GM23338 (cell line): ENCODE measurements at regions not wholly inside any gene's neighbourhood (a gene's known extent, or its start where the extent isn't known, plus 50 kb on each side); places are given as distances from the start of the nearest gene placed in this dataset.

ENCODE experiments used
- ATAC-seq: fragments of 200-7000 bp; cut with Tn5 transposase; 3 replicates; pipeline ENCODE4 v1.9.1; 2020
- DNase-seq: peaks from one replicate; pipeline ENCODE4 v3.0.0-alpha.2; 2015; ENCODE audit warnings: low spot score
- H2AFZ ChIP-seq: fragments of 200-600 bp; sonication (generic); 2 replicates; pipeline ENCODE4 v1.8.0; 2016; ENCODE audit warnings: antibody characterized with exemption, mild to moderate bottlenecking, moderate library complexity
- H3F3A ChIP-seq: fragments of 200-600 bp; sonication (generic); replicated peaks from 2 replicates; pipeline ENCODE4 v1.8.0; 2017; ENCODE audit warnings: antibody characterized with exemption, mixed run types, low read depth
- H3K27ac ChIP-seq: fragments of 200-600 bp; sonication (generic); 2 replicates; pipeline ENCODE4 v1.6.1; 2016; ENCODE audit warnings: low read depth
- H3K27me3 ChIP-seq: fragments of 200-600 bp; sonication (generic); 2 replicates; pipeline ENCODE4 v1.8.0; 2016; ENCODE audit warnings: mild to moderate bottlenecking, mixed run types, moderate library complexity; ENCODE audit not compliant: insufficient read depth
- H3K36me3 ChIP-seq: fragments of 200-600 bp; sonication (generic); 2 replicates; pipeline ENCODE4 v1.8.0; 2016; ENCODE audit warnings: mild to moderate bottlenecking; ENCODE audit not compliant: insufficient read depth
- H3K4me1 ChIP-seq: fragments of 200-600 bp; sonication (generic); 2 replicates; pipeline ENCODE4 v1.8.0; 2016; ENCODE audit warnings: mild to moderate bottlenecking, moderate library complexity; ENCODE audit not compliant: insufficient read depth
- H3K4me2 ChIP-seq: fragments of 200-600 bp; sonication (generic); 2 replicates; pipeline ENCODE4 v1.7.1; 2017; ENCODE audit warnings: mixed run types
- H3K4me3 ChIP-seq: fragments of 200-600 bp; sonication (generic); 2 replicates; pipeline ENCODE4 v1.6.1; 2016; ENCODE audit warnings: mixed run types
- H3K79me2 ChIP-seq: fragments of 200-600 bp; sonication (generic); replicated peaks from 2 replicates; pipeline ENCODE4 v1.8.0; 2017; ENCODE audit warnings: mild to moderate bottlenecking; ENCODE audit not compliant: insufficient read depth
- H3K9me2 ChIP-seq: fragments of 200-600 bp; sonication (generic); 2 replicates; pipeline ENCODE4 v1.8.0; 2017; ENCODE audit not compliant: insufficient read depth
- H4K20me1 ChIP-seq: fragments of 200-600 bp; sonication (generic); replicated peaks from 2 replicates; pipeline ENCODE4 v1.8.0; 2017; ENCODE audit warnings: mild to moderate bottlenecking; ENCODE audit not compliant: insufficient read depth
- H3K27ac Mint-ChIP-seq: 2 replicates; pipeline ENCODE4 v1.8.0; 2020; ENCODE audit warnings: inconsistent platforms, mild to moderate bottlenecking, moderate library complexity, mixed read lengths
- H3K27me3 Mint-ChIP-seq: 3 replicates; pipeline ENCODE4 v1.8.0; 2022; ENCODE audit warnings: low read depth, mild to moderate bottlenecking, moderate library complexity, mixed read lengths, inconsistent platforms; ENCODE audit not compliant: insufficient read depth, poor library complexity
- H3K36me3 Mint-ChIP-seq: 3 replicates; pipeline ENCODE4 v1.8.0; 2021; ENCODE audit warnings: low read depth, mild to moderate bottlenecking, inconsistent platforms, moderate library complexity, mixed read lengths
- H3K4me1 Mint-ChIP-seq: 3 replicates; pipeline ENCODE4 v1.8.0; 2020; ENCODE audit warnings: mild to moderate bottlenecking, inconsistent platforms, mixed read lengths
- H3K4me3 Mint-ChIP-seq: 3 replicates; pipeline ENCODE4 v1.8.0; 2021; ENCODE audit warnings: moderate library complexity, mild to moderate bottlenecking, inconsistent platforms, mixed read lengths
- H3K9me3 Mint-ChIP-seq: 3 replicates; pipeline ENCODE4 v1.8.0; 2020; ENCODE audit warnings: moderate library complexity, mild to moderate bottlenecking, inconsistent platforms, mixed read lengths
- CREB1 ChIP-seq: fragments of 250-450 bp; sonication (Bioruptor Pico); IDR thresholded peaks from 2 replicates; pipeline ENCODE4 v1.5.0; 2020; ENCODE audit warnings: low read depth, mild to moderate bottlenecking, moderate library complexity
- CTCF ChIP-seq, 2 experiments: fragments of 200-600 bp in 1 of 2; sonication (generic) in 1 of 2; conservative IDR thresholded peaks; 2 replicates each; pipeline versions ENCODE4 v1.5.1 to v1.6.1; 2016 to 2017; ENCODE audit warnings: antibody characterized with exemption in 2 of 2, low read depth in 2 of 2, mild to moderate bottlenecking in 2 of 2, moderate library complexity in 1 of 2
- EZH2 ChIP-seq: fragments of 200-600 bp; sonication (generic); IDR thresholded peaks from one replicate; pipeline ENCODE4 v1.8.0; 2017; ENCODE audit warnings: antibody characterized with exemption, mild to moderate bottlenecking, low read depth; ENCODE audit not compliant: unreplicated experiment
- EZH2phosphoT487 ChIP-seq: fragments of 200-600 bp; sonication (generic); IDR thresholded peaks from one replicate; pipeline ENCODE4 v1.8.1; 2018; ENCODE audit warnings: antibody characterized with exemption; ENCODE audit not compliant: unreplicated experiment
- JUNB ChIP-seq: IDR thresholded peaks from one replicate; pipeline ENCODE4 v1.6.1; 2016; ENCODE audit warnings: antibody characterized with exemption; ENCODE audit not compliant: unreplicated experiment
- NANOG ChIP-seq: IDR thresholded peaks from 2 replicates; pipeline ENCODE4 v1.6.1; 2016; ENCODE audit warnings: antibody characterized with exemption, borderline replicate concordance
- POLR2AphosphoS5 ChIP-seq: IDR thresholded peaks from 2 replicates; pipeline ENCODE4 v1.6.1; 2016; ENCODE audit warnings: antibody characterized with exemption, low read depth
- REST ChIP-seq: IDR thresholded peaks from one replicate; pipeline ENCODE4 v1.6.1; 2018; ENCODE audit warnings: antibody characterized with exemption; ENCODE audit not compliant: unreplicated experiment
- STAT1 ChIP-seq: IDR thresholded peaks from one replicate; pipeline ENCODE4 v1.6.1; 2016; ENCODE audit warnings: antibody characterized with exemption; ENCODE audit not compliant: unreplicated experiment
- ZNF114 ChIP-seq: fragments of 250-450 bp; sonication (Bioruptor Pico); IDR thresholded peaks from 2 replicates; pipeline ENCODE4 v1.5.0; 2020; ENCODE audit warnings: mild to moderate bottlenecking, moderate library complexity
- ZNF331 ChIP-seq: fragments of 250-450 bp; sonication (Bioruptor Pico); IDR thresholded peaks from 2 replicates; pipeline ENCODE4 v1.5.0; 2020; ENCODE audit warnings: low read depth, mild to moderate bottlenecking, moderate library complexity
- TF ChIP-seq, protein P1 (sequence below): IDR thresholded peaks from 2 replicates; pipeline ENCODE4 v1.6.1; 2016; ENCODE audit warnings: antibody characterized with exemption
- TF ChIP-seq, protein P2 (sequence below): fragments of 250-450 bp; sonication (Bioruptor Pico); IDR thresholded peaks from 2 replicates; pipeline ENCODE4 v1.5.0; 2020; ENCODE audit warnings: mild to moderate bottlenecking, moderate library complexity

- Histone ChIP-seq H2AFZ (no peak overlapping the region), H3K79me2 (no peaks in the 10 kb centered on the region), H3K27ac (no peak overlapping the region), H3K36me3 (no peaks in the 10 kb centered on the region), H3F3A (no peaks in the 10 kb centered on the region), H3K9me2 (no peaks in the 10 kb centered on the region), H3K27me3 (no peaks in the 10 kb centered on the region), H3K4me2 (no peak overlapping the region), H3K4me1 (0 out of 2 replicates have a peak, but pooled peaks cover 1% of the 10 kb centered on the region), H4K20me1 (no peaks in the 10 kb centered on the region), H3K4me3 (no peak overlapping the region)
- H3K36me3 Mint-ChIP-seq: no peaks in the 10 kb centered on the region
- H3K4me3 Mint-ChIP-seq: no peak overlapping the region
- TF ChIP-seq EZH2 (no peak), POLR2AphosphoS5 (no peak), NANOG (no peak), EZH2phosphoT487 (no peak), STAT1 (no peak), CREB1 (CRISPR knock-in tag) (no peak), ZNF331 (CRISPR knock-in tag) (no peak), JUNB (no peak), REST (no peak), CTCF (conservative IDR thresholded peaks at IDR 0.05; ENCODE audit: low read depth in 2 of 2) (no peak), ZNF114 (CRISPR knock-in tag) (no peak)
- TF ChIP-seq, protein P1, sequence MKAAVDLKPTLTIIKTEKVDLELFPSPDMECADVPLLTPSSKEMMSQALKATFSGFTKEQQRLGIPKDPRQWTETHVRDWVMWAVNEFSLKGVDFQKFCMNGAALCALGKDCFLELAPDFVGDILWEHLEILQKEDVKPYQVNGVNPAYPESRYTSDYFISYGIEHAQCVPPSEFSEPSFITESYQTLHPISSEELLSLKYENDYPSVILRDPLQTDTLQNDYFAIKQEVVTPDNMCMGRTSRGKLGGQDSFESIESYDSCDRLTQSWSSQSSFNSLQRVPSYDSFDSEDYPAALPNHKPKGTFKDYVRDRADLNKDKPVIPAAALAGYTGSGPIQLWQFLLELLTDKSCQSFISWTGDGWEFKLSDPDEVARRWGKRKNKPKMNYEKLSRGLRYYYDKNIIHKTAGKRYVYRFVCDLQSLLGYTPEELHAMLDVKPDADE: no peak
- TF ChIP-seq, protein P2, sequence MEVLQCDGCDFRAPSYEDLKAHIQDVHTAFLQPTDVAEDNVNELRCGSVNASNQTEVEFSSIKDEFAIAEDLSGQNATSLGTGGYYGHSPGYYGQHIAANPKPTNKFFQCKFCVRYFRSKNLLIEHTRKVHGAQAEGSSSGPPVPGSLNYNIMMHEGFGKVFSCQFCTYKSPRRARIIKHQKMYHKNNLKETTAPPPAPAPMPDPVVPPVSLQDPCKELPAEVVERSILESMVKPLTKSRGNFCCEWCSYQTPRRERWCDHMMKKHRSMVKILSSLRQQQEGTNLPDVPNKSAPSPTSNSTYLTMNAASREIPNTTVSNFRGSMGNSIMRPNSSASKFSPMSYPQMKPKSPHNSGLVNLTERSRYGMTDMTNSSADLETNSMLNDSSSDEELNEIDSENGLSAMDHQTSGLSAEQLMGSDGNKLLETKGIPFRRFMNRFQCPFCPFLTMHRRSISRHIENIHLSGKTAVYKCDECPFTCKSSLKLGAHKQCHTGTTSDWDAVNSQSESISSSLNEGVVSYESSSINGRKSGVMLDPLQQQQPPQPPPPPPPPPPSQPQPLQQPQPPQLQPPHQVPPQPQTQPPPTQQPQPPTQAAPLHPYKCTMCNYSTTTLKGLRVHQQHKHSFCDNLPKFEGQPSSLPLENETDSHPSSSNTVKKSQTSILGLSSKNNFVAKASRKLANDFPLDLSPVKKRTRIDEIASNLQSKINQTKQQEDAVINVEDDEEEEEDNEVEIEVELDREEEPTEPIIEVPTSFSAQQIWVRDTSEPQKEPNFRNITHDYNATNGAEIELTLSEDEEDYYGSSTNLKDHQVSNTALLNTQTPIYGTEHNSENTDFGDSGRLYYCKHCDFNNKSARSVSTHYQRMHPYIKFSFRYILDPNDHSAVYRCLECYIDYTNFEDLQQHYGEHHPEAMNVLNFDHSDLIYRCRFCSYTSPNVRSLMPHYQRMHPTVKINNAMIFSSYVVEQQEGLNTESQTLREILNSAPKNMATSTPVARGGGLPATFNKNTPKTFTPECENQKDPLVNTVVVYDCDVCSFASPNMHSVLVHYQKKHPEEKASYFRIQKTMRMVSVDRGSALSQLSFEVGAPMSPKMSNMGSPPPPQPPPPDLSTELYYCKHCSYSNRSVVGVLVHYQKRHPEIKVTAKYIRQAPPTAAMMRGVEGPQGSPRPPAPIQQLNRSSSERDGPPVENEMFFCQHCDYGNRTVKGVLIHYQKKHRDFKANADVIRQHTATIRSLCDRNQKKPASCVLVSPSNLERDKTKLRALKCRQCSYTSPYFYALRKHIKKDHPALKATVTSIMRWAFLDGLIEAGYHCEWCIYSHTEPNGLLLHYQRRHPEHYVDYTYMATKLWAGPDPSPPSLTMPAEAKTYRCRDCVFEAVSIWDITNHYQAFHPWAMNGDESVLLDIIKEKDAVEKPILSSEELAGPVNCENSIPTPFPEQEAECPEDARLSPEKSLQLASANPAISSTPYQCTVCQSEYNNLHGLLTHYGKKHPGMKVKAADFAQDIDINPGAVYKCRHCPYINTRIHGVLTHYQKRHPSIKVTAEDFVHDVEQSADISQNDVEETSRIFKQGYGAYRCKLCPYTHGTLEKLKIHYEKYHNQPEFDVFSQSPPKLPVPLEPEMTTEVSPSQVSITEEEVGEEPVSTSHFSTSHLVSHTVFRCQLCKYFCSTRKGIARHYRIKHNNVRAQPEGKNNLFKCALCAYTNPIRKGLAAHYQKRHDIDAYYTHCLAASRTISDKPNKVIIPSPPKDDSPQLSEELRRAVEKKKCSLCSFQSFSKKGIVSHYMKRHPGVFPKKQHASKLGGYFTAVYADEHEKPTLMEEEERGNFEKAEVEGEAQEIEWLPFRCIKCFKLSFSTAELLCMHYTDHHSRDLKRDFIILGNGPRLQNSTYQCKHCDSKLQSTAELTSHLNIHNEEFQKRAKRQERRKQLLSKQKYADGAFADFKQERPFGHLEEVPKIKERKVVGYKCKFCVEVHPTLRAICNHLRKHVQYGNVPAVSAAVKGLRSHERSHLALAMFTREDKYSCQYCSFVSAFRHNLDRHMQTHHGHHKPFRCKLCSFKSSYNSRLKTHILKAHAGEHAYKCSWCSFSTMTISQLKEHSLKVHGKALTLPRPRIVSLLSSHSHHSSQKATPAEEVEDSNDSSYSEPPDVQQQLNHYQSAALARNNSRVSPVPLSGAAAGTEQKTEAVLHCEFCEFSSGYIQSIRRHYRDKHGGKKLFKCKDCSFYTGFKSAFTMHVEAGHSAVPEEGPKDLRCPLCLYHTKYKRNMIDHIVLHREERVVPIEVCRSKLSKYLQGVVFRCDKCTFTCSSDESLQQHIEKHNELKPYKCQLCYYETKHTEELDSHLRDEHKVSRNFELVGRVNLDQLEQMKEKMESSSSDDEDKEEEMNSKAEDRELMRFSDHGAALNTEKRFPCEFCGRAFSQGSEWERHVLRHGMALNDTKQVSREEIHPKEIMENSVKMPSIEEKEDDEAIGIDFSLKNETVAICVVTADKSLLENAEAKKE (CRISPR knock-in tag): no peak
- H3K27me3 Mint-ChIP-seq: no peaks in the 10 kb centered on the region
- peaks cover 4% of the 10 kb centered on the region; the same call in 2 of the 3 replicates for H3K9me3 Mint-ChIP-seq
- DNase-seq (no peak), ATAC-seq (no peak)
- H3K27ac Mint-ChIP-seq: no peak overlapping the region
- peaks cover 3% of the 10 kb centered on the region; the same call in 1 of the 3 replicates for H3K4me1 Mint-ChIP-seq
Measured at GRCh38 chr5:23204111-23204510, 303.3 kb upstream of the PRDM9 start.
